Spleen (tissue), 7 donors: ENCODE measurements at regions not wholly inside any gene's neighbourhood (a gene's known extent, or its start where the extent isn't known, plus 50 kb on each side); places are given as distances from the start of the nearest gene placed in this dataset.

ENCODE experiments used
- CTCF ChIP-seq, 11 experiments: fragments of 200-600 bp in 7 of 11; fragments of 450-650 bp in 4 of 11; sonication (generic) in 4 of 11; IDR thresholded peaks in 8 of 11; conservative IDR thresholded peaks in 3 of 11; 1 replicate in 7 of 11; 2 replicates in 4 of 11; pipeline versions ENCODE4 v1.4.0 to v1.8.0; 2016 to 2021; ENCODE audit warnings: antibody characterized with exemption in 11 of 11, inconsistent platforms in 4 of 11, mild to moderate bottlenecking in 1 of 11
- POLR2A ChIP-seq, 3 donors: fragments of 450-650 bp; IDR thresholded peaks; one replicate each; pipeline ENCODE4 v1.5.1; 2017; ENCODE audit warnings: antibody characterized with exemption in 3 of 3, mild to moderate bottlenecking in 1 of 3
- donor health status: DM: no; HTN: no; CAD: no; lungs with moderate emphysema.
- donor health status: DM: no; HTN: no; CAD: no.
- donor health status: DM: no; HTN: no; CAD: no.

GRCh38 chr1:83626603-83627002 lies 372.3 kb downstream of the TTLL7 start:
- TF ChIP-seq POLR2A (IDR thresholded peaks at IDR 0.05) (no peak), CTCF (IDR thresholded peaks at IDR 0.05 in 8 of 11, conservative IDR thresholded peaks at IDR 0.05 in 3 of 11) (no peak)
